ENCODE measurements at regions not wholly inside any gene's neighbourhood (a gene's known extent, or its start where the extent isn't known, plus 50 kb on each side); places are given as distances from the start of the nearest gene placed in this dataset.
"Not testable (repeated sequence)": the region's sequence is repeated elsewhere in the genome, so short reads cannot be mapped to it uniquely, and the experiment has no call there.

DNA sequence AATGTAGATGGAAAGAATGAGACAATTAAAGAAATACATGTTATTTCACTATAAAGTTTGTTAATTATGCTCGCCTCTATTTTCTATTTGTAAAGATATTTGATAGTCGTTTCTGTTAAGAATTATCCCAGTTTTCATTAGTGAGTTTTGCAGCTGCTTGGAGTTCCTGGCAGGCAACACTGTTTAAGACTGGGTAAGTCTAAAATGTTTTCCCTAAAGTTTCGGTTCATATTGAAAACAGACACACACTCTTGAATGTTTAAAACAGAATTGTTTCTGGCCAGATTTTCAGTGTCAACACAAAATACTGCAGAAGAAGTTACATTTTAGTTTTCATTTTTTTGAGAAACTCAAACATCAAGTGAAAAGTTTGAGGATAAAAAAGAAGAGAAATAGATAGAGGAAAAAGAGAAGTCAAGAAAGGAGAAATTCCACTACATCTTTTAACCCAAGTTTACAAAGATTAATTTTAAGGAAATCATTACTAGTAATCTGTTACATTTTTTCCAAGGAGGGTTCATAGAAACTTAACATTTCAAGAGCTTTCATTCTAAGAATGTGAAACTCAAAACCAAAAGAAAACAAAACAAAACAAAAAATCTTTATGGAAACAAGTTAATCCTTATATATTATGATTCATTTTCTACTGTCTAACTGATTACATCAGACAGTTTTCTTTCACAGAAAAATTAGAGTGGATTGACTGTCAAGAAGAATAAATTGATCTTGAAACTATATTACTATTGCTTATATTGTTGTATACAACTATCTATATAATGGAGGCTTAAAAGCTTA is 305.5 kb downstream of the FAT4 start:
- no peak for DNase-seq

DNA sequence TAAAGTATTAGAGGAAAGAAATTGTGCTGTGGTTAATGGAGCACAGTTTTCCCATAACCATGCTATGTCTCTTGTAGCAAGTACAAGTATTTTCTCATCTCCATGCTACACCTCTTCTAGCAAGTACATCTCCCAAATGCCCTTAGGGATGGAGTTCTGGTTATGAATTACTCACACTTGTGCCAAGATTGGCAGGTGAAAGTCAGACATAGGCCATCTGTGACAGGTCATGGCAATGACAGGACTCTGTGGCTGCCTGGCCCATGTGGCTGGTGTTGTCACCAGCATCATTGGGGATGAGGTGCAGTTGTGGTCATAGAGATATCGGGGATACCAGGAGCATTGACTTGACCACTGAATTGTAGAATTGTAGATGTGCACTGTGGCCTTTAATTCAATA is 310.2 kb downstream of the FAT4 start:
- no peak for DNase-seq

DNA sequence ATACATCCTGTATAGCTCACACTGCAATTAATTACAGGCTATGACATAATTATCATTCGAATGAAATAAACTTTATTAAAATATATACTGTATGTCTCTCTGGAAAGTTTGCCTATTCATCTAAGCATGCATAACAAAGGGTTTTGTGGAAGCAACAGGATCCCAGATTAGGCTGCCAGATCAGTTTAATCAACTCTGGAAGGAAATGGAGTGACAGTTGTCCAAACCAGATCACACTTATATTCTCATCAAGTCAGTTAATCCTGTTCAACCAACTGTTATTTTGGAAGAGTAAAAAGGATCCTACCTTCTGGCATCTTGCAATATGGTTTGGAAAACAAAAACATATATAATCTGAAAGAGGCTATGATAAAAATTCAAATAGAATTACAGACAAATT is 312.2 kb downstream of the FAT4 start:
- DNase-seq, result no peak

- DNase-seq, result no peak
Measured at GRCh38 chr4:125639182-125639621, 324.4 kb downstream of the FAT4 start.

DNA sequence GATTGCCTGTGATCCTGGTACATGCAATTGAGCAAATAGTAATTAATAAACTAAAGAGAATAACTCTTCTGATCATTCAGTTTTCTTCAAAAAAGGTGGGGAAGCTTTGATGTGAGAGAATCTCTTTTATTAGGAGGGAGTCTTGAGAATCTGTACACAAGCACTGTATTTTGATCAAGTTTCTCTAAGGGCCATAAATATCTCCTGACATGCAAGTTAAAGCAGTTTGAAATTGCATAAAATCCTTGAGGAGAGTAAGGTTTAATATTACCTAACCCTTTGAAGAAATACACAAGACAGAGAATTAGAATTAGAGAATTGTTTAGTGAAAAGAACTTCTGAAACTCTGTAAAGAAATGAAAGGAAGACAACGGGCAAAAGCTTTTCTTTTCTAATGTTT is 326.9 kb downstream of the FAT4 start:
- DNase-seq, result no peak

DNA sequence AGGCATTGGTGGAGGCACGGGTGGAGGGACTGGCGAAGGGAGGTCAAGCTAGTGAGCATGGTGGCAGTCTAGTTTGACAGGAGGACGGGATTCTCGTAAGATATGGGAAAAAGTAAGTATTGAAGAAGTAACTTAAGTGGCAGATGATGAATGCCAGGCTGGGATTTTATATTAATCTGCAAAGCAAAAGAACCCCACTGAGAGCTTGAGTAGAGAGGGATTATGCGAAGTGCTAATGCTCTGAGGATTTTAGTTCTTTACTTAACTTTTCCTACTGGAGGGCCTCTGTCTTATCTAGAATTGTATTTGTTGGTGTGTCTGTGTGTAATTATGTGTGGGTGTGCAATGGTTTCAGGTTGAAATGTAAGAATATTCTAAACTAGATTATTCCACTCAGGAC is 327.9 kb downstream of the FAT4 start:
- DNase-seq, result no peak

GRCh38 chr4:125649452-125649851 is 334.7 kb downstream of the FAT4 start:
- no peak for DNase-seq

DNA sequence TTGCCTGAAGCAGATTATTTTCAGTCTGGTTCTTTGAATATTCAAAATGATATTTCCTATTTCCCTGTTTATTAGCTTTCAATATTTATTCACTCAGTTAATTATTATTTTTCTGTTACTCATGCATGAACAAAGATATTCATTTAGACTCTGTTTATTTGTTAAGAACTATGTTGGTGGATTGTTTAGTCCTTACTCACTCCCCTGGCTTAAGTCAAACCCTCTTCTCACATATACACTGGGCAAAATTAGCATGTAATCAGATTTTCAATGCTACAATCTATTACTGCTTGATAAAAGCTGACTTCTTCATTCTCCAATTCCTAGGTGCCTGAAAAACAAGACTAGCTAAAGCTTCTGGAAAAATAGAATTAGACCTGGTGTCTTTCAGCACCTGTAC is 335.8 kb downstream of the FAT4 start:
- no peak for DNase-seq

GRCh38 chr4:125651707-125652357 is 337.1 kb downstream of the FAT4 start:
- not testable (repeated sequence) for DNase-seq

GRCh38 chr4:125658773-125659172 is 344.0 kb downstream of the FAT4 start:
- DNase-seq, result no peak

DNA sequence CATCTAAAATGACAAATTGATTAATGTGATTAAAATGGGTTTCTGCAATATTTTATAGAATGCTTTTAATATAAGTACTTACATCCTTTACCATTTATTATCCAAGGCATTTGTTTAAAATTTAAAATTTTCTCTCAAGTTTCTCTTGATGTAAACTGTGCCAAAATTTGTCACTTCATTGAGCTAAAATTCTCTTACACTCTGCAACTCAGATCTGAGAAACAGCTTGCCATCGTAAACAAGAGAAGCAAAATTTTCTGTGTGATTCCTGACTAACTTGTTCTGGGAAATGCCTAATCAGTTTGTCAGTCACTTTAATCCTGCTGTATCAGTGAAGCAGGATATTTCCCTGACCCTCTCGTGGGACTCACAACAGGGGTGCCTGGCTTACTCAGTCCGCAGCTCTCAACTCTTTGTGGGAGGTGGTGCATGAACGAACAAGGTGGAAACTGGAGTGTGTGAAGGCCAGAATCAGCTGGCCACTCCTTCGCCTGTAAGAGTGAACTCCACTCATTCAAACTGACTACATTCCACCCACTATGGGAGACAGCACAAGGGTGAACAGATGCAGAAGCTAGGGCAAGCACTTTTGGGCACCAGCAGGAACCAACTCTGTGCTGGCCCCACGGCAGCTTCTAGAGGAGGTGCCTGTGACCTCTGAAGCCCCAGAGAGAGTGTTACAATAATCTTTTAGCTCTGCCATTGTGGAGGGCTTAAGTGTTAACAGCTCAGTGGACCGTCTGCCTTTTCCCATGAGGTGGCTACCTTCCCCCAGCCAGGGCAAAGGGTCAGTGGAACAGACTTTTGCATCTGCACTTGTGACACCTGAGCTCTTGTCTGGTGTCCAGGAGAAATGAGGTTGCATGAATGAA is 349.4 kb downstream of the FAT4 start:
- no peak for DNase-seq

- DNase-seq, result no peak
Measured at GRCh38 chr4:125666635-125667034, 351.9 kb downstream of the FAT4 start.

- DNase-seq, result no peak
Measured at GRCh38 chr4:125676156-125676555, 361.4 kb downstream of the FAT4 start.

- DNase-seq, result no peak
Measured at GRCh38 chr4:125676583-125676982, 361.8 kb downstream of the FAT4 start.

DNA sequence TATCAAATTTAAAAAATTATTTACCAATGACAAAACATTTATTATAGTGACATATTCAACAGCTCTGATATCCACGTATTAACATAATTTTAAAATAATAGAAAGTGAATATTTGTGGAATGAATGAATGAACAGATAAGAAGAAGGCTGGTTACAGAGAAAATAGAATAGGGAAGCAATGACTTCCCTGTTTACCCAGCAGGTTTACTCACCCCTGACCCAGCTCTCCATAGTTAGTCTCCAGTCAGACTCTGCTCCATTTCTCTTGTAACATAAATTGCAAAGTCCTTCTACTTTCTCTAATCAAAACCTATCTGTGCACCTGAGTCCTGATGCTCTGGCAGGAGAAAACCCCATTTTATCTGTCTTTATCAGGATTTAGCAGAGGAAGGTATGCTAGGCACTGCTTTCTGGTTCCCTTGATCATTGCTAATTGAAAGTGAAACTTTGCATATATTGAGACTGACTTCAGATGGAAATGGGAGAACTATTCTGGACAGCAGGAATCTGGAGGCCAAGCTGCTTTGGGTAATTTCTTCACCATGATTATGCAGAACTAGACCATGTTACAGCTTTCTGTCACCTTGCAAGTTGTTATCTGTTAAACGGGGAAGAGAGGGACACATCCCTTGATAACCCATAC is 363.0 kb downstream of the FAT4 start:
- DNase-seq, result no peak

DNA sequence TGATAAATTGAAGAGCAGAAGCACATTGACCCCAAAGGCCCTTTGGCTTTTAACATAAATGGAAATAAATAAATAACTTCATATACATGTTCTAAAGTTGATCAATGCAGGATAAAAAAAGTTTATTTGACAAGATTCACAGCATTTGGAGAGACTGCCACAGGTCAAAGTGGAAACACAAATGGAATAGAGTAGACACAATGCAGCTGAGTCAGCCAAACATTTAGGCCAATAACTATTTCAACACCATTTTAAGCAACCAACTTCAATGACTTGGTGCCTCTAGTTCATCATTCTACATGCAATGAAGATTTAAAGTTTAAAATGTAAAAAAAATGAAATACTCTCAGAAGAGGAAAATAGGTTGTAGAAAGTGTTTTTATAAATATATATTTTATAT is 365.2 kb downstream of the FAT4 start:
- no peak for DNase-seq

- no peak for DNase-seq
Measured at GRCh38 chr4:125681240-125681639, 366.5 kb downstream of the FAT4 start.

GRCh38 chr4:125682730-125683129 is 368.0 kb downstream of the FAT4 start:
- no peak for DNase-seq

GRCh38 chr4:125688841-125689240 is 374.1 kb downstream of the FAT4 start:
- DNase-seq, result no peak

DNA sequence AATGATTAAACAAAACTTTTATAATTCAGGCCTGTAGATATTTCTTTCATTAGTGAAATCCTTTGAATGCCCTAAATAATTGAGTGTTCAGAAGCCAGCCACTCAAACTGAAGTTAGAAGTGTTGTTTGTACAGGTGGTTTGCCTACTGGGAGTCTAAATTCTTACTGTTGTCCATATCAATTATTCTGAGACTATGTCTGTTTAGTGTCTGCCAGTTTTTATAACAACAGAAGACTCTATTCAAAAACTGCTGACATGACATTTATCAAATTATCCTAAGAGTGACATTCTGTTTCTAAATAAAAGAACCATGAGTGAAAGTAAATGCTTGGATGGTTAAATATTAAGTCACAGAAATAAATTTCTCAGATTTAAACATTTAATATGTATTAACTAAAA is 375.1 kb downstream of the FAT4 start:
- DNase-seq, result no peak

DNA sequence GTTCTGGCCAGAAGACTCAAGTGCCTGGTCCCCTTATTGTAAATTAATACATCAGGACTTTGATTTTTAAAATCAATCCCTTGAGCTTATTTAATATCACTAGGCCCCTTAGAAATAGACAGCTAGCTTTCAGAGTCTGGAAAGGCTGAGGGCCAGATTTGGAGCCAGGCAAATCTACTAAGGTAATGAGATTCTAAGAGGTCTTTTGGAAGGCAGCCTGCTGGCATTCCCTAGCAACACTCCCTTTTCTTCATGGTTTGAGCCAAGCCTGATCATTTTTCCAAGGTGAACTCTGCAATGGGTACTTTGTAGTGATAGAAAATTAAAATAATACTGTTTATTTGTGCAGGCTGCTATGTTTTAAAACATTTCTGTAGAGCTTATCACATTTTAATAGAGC is 378.5 kb downstream of the FAT4 start:
- DNase-seq, result no peak

DNA sequence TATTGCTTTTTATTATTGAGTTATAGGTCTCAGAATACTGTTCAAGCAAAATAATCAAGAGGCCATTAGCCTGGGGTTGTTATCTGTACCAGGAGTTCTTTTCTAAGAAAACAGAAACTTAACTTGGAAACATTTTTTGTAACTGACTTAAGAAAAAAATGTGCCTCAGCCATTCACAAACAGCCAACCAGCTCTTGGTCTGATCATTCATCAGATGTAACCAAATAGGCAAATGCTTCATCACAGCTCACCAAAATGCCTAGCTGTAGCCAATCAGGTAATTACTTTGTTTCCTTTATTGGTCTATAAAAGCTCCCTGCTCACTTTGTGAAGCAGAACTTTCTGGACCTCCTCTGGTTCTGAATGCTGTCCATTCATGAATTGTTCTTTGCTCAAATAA is 387.7 kb downstream of the FAT4 start:
- DNase-seq, result no peak

DNA sequence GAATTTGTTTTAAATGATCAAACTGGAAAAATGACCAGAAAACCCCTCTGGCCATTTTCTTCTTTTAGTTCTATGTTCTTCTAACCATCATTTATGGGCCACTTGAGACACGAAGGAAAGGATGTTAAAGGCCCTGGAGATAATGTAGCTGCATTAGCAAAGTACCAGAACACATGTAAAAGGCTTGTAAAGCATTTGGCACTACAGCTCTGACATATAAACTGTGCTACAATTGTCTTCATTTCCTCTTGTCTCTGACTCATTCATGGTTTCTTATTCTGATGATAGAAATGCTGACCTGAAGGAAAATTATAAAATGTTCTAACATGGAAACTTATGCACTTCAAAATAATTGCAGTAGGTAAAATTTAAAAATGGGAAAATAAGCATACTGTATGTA is 388.7 kb downstream of the FAT4 start:
- no peak for DNase-seq
